Mesenchymal stem cell (in vitro differentiated cells and primary cell): ENCODE measurements at regions not wholly inside any gene's neighbourhood (a gene's known extent, or its start where the extent isn't known, plus 50 kb on each side); places are given as distances from the start of the nearest gene placed in this dataset.
A peak's percentile ranks its signal among the peaks of the same experiment; 100 is the strongest.

Experiments used
- DNase-seq: peaks from one replicate; pipeline ENCODE4 v3.0.0-alpha.2; 2013
- H2AFZ ChIP-seq: one replicate; pipeline ENCODE4 v1.6.1; 2013; ENCODE audit warnings: low read depth, mild to moderate bottlenecking, control low read depth, inconsistent platforms, low read length, moderate library complexity
- H2AK5ac ChIP-seq: 2 replicates; pipeline ENCODE4 v1.6.1; 2013; ENCODE audit warnings: low read length, moderate library complexity, mild to moderate bottlenecking, inconsistent platforms; ENCODE audit not compliant: severe bottlenecking
- H2BK120ac ChIP-seq: one replicate; pipeline ENCODE4 v1.6.1; 2013; ENCODE audit warnings: low read depth, mild to moderate bottlenecking, inconsistent platforms, low read length, moderate library complexity
- H2BK12ac ChIP-seq, 2 experiments: one replicate each; pipeline ENCODE4 v1.6.1; 2013; ENCODE audit warnings: inconsistent platforms in 2 of 2, low read length in 2 of 2, mild to moderate bottlenecking in 2 of 2, moderate library complexity in 2 of 2, control low read depth in 1 of 2
- H2BK15ac ChIP-seq: one replicate; pipeline ENCODE4 v1.6.1; 2013; ENCODE audit warnings: mild to moderate bottlenecking, low read depth, inconsistent platforms; ENCODE audit not compliant: poor library complexity, severe bottlenecking
- H2BK5ac ChIP-seq: 2 replicates; pipeline ENCODE4 v1.6.1; 2013; ENCODE audit warnings: low read depth, mild to moderate bottlenecking, low read length, control low read depth, inconsistent platforms; ENCODE audit not compliant: poor library complexity, severe bottlenecking
- H3K14ac ChIP-seq, 2 experiments: one replicate each; pipeline ENCODE4 v1.6.1; 2013; ENCODE audit warnings: inconsistent platforms in 2 of 2, low read length in 2 of 2, control low read depth in 1 of 2, mild to moderate bottlenecking in 1 of 2, moderate library complexity in 1 of 2
- H3K18ac ChIP-seq, 2 experiments: one replicate each; pipeline ENCODE4 v1.6.1; 2013; ENCODE audit warnings: inconsistent platforms in 2 of 2, low read length in 2 of 2, control low read depth in 1 of 2, low read depth in 1 of 2, mild to moderate bottlenecking in 1 of 2
- H3K23ac ChIP-seq, 2 experiments: one replicate each; pipeline ENCODE4 v1.6.1; 2013; ENCODE audit warnings: inconsistent platforms in 2 of 2, low read length in 2 of 2, mild to moderate bottlenecking in 2 of 2, moderate library complexity in 2 of 2, control low read depth in 1 of 2
- H3K27ac ChIP-seq: 2 replicates; pipeline ENCODE4 v1.5.1; 2013; ENCODE audit warnings: mild to moderate bottlenecking, moderate library complexity, low read length, control low read depth, inconsistent platforms; ENCODE audit not compliant: poor library complexity, severe bottlenecking
- H3K27me3 ChIP-seq, 2 experiments: 2 replicates each; pipeline versions ENCODE4 v1.6.1 to v1.7.0; 2013; ENCODE audit warnings: low read length in 2 of 2, mild to moderate bottlenecking in 2 of 2, moderate library complexity in 2 of 2, control low read depth in 1 of 2, inconsistent platforms in 1 of 2; ENCODE audit not compliant: control insufficient read depth in 1 of 2, insufficient read depth in 1 of 2
- H3K36me3 ChIP-seq, 2 experiments: 2 replicates each; pipeline versions ENCODE4 v1.6.1 to v1.7.0; 2013; ENCODE audit warnings: low read length in 2 of 2, control low read depth in 1 of 2, inconsistent platforms in 1 of 2, low read depth in 1 of 2, mild to moderate bottlenecking in 1 of 2; ENCODE audit not compliant: insufficient read depth in 2 of 2, control insufficient read depth in 1 of 2
- H3K4ac ChIP-seq, 2 experiments: one replicate each; pipeline ENCODE4 v1.6.1; 2013; ENCODE audit warnings: inconsistent platforms in 2 of 2, low read length in 2 of 2, mild to moderate bottlenecking in 2 of 2, moderate library complexity in 2 of 2, control low read depth in 1 of 2, low read depth in 1 of 2
- H3K4me1 ChIP-seq: 2 replicates; pipeline ENCODE4 v1.6.1; 2013; ENCODE audit warnings: low read depth, low read length, control low read depth; ENCODE audit not compliant: control insufficient read depth, insufficient read depth
- H3K4me2 ChIP-seq: 2 replicates; pipeline ENCODE4 v1.6.1; 2013; ENCODE audit warnings: low read length, mild to moderate bottlenecking, inconsistent platforms; ENCODE audit not compliant: poor library complexity, severe bottlenecking
- H3K4me3 ChIP-seq, 2 experiments: 2 replicates each; pipeline versions ENCODE4 v1.5.1 to v1.7.0; 2013; ENCODE audit warnings: low read length in 2 of 2, mild to moderate bottlenecking in 2 of 2, control low read depth in 1 of 2, low read depth in 1 of 2; ENCODE audit not compliant: insufficient read depth in 1 of 2
- H3K79me1 ChIP-seq: replicated peaks from 2 replicates; pipeline ENCODE4 v1.6.1; 2013; ENCODE audit warnings: mild to moderate bottlenecking, control low read depth, low read length, inconsistent platforms; ENCODE audit not compliant: poor library complexity, severe bottlenecking
- H3K9ac ChIP-seq: 2 replicates; pipeline ENCODE4 v1.7.0; 2013; ENCODE audit warnings: mild to moderate bottlenecking, low read length, moderate library complexity
- H3K9me3 ChIP-seq: 2 replicates; pipeline ENCODE4 v1.7.0; 2013; ENCODE audit warnings: mild to moderate bottlenecking, low read length; ENCODE audit not compliant: control insufficient read depth
- H4K8ac ChIP-seq: one replicate; pipeline ENCODE4 v1.6.1; 2013; ENCODE audit warnings: inconsistent platforms, mild to moderate bottlenecking, low read length, moderate library complexity
- H4K91ac ChIP-seq: one replicate; pipeline ENCODE4 v1.6.1; 2013; ENCODE audit warnings: mild to moderate bottlenecking, low read length, inconsistent platforms
- WGBS: methylation state at CpG from one replicate; pipeline ENCODE4 v1.1.7; 2013; ENCODE audit warnings: mixed read lengths; 5-methylcytosine and 5-hydroxymethylcytosine counted together

DNA sequence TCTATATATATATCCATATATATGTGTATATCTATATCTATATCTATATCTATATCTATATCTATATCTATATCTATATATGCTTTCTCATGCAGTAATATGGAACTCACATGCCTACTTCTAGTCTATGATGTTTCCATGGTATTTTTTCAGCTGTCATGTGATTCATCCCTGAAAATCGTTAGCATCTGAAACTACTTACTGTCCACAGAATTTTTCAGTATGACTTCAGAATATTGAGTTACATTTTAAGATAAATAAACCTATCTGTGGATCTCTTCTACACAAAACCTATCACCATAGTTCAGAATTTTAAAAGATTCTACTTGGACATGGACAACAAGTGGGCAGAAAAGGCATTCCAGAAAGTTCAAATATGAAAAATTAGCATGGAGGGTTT, 855.1 kb upstream of the INTU start:
- no CpG with 5 or more reads among the region's 1 CpG for WGBS
- H3K4me2 ChIP-seq, result no peak overlapping the region
- no peak overlapping the region for H3K27ac ChIP-seq
- H3K4me1 ChIP-seq, result peaks cover 3% of the 10 kb centered on the region
- H3K23ac ChIP-seq, result no peak overlapping the region
- H3K36me3 ChIP-seq, result no peaks in the 10 kb centered on the region
- peaks cover 4% of the 10 kb centered on the region for H3K79me1 ChIP-seq
- H3K18ac ChIP-seq, result no peak overlapping the region
- H3K14ac ChIP-seq, result no peak overlapping the region
- no peak overlapping the region for H2BK120ac ChIP-seq
- no peak overlapping the region for H4K91ac ChIP-seq
- peak overlapping the region; percentile 94 for H3K9ac ChIP-seq
- no peak overlapping the region for H2AK5ac ChIP-seq
- H3K27me3 ChIP-seq, result no peaks in the 10 kb centered on the region
- H2BK15ac ChIP-seq, result no peak overlapping the region
- no peak overlapping the region for H2AFZ ChIP-seq
- peak overlapping the region in 1 of 2 experiments; percentile 64 for H3K4me3 ChIP-seq
- peak; percentile 49 for DNase-seq
- no peaks in the 10 kb centered on the region for H3K9me3 ChIP-seq
- H2BK12ac ChIP-seq, result no peak overlapping the region
- H4K8ac ChIP-seq, result no peak overlapping the region
- no peak overlapping the region for H2BK5ac ChIP-seq
- H3K4ac ChIP-seq, result no peak overlapping the region

- no peak overlapping the region for H3K18ac ChIP-seq
- H3K9me3 ChIP-seq, result no peaks in the 10 kb centered on the region
- no peak overlapping the region for H2BK5ac ChIP-seq
- H3K4me1 ChIP-seq, result peaks cover 3% of the 10 kb centered on the region
- no peak overlapping the region for H3K4me2 ChIP-seq
- peak overlapping the region; percentile 96 for H2AK5ac ChIP-seq
- H2BK12ac ChIP-seq, result no peak overlapping the region
- peaks cover 4% of the 10 kb centered on the region for H3K79me1 ChIP-seq
- H4K91ac ChIP-seq, result no peak overlapping the region
- no peak overlapping the region for H3K4ac ChIP-seq
- peak overlapping the region; percentile 94 for H3K9ac ChIP-seq
- H4K8ac ChIP-seq, result no peak overlapping the region
- no peak overlapping the region for H2BK15ac ChIP-seq
- no peaks in the 10 kb centered on the region for H3K27me3 ChIP-seq
- H3K14ac ChIP-seq, result no peak overlapping the region
- H2BK120ac ChIP-seq, result no peak overlapping the region
- peak overlapping the region in 1 of 2 experiments; percentile 64 for H3K4me3 ChIP-seq
- peak; percentile 64 for DNase-seq
- H3K36me3 ChIP-seq, result no peaks in the 10 kb centered on the region
- no peak overlapping the region for H2AFZ ChIP-seq
- peak overlapping the region; percentile 68 for H3K27ac ChIP-seq
- H3K23ac ChIP-seq, result no peak overlapping the region
- WGBS, result 5% methylated on average over 3 of the region's 3 CpGs
Measured at GRCh38 chr4:126778348-126778747, 854.4 kb upstream of the INTU start.

DNA sequence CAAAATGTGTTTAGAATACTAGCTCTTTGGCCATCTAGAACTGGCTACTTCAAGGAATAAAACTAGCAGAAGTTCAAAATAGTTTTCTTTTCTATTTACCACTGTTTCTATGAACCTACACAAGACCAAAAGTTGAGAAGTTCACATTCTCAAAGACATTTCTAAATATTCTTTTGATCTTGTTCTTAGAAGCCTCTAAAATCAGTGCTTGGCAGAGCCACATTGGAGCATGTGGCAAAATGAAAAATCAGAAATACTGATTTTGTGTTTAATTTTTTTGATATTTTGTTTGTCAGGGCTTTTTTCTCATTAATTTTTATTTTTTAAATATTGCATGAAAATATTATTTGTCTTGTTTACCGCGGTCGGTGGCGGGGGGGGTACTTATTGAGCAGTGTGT, 853.8 kb upstream of the INTU start:
- Histone ChIP-seq H3K9ac (peak overlapping the region; percentile 94), H2BK5ac (no peak overlapping the region), H3K14ac (no peak overlapping the region), H2BK15ac (peak overlapping the region; percentile 53), H2BK120ac (no peak overlapping the region), H3K27me3 (no peaks in the 10 kb centered on the region), H3K4me2 (no peak overlapping the region), H3K4ac (no peak overlapping the region), H3K27ac (no peak overlapping the region), H3K23ac (no peak overlapping the region), H2AK5ac (no peak overlapping the region), H4K91ac (no peak overlapping the region), H2AFZ (no peak overlapping the region), H2BK12ac (no peak overlapping the region), H3K4me3 (no peak overlapping the region), H3K9me3 (no peaks in the 10 kb centered on the region), H3K79me1 (peaks cover 4% of the 10 kb centered on the region), H3K4me1 (peaks cover 3% of the 10 kb centered on the region), H3K36me3 (no peaks in the 10 kb centered on the region), H4K8ac (no peak overlapping the region), H3K18ac (no peak overlapping the region)
- no peak for DNase-seq
- 100% methylated on average over 4 of the region's 4 CpGs for WGBS

- peak overlapping the region; percentile 94 for H3K9ac ChIP-seq
- no peaks in the 10 kb centered on the region for H3K36me3 ChIP-seq
- H2BK5ac ChIP-seq, result no peak overlapping the region
- peaks cover 3% of the 10 kb centered on the region for H3K79me1 ChIP-seq
- peak overlapping the region in 1 of 2 experiments; percentile 32 for H3K18ac ChIP-seq
- H3K14ac ChIP-seq, result no peak overlapping the region
- no peak overlapping the region for H3K4me2 ChIP-seq
- no peak overlapping the region for H3K23ac ChIP-seq
- peak overlapping the region; percentile 53 for H2BK15ac ChIP-seq
- no peak overlapping the region for H3K27ac ChIP-seq
- no peak for DNase-seq
- peak overlapping the region; percentile 29 for H2AFZ ChIP-seq
- H2BK12ac ChIP-seq, result peak overlapping the region in 1 of 2 experiments; percentile 15
- 97% methylated on average over 21 of the region's 22 CpGs for WGBS
- H3K4me3 ChIP-seq, result peak overlapping the region in 1 of 2 experiments; percentile 63
- no peak overlapping the region for H3K4ac ChIP-seq
- no peak overlapping the region for H4K91ac ChIP-seq
- H3K27me3 ChIP-seq, result no peaks in the 10 kb centered on the region
- H2AK5ac ChIP-seq, result peak overlapping the region; percentile 2
- no peak overlapping the region for H2BK120ac ChIP-seq
- H3K9me3 ChIP-seq, result no peaks in the 10 kb centered on the region
- no peak overlapping the region for H4K8ac ChIP-seq
- H3K4me1 ChIP-seq, result peaks cover 3% of the 10 kb centered on the region
Measured at GRCh38 chr4:126779436-126780166, 853.2 kb upstream of the INTU start.
